ENCODE measurements at regions not wholly inside any gene's neighbourhood (a gene's known extent, or its start where the extent isn't known, plus 50 kb on each side); places are given as distances from the start of the nearest gene placed in this dataset.

GRCh38 chr14:101418601-101419000 lies 142.7 kb upstream of the DIO3 start:
- Histone ChIP-seq H3K36me3 (ENCODE audit: insufficient read depth, low read length) (no peaks in the 10 kb centered on the region), H3K4me3 (ENCODE audit: low read length) (no peak overlapping the region), H3K27me3 (ENCODE audit: control insufficient read depth in 1 of 2, insufficient read depth in 2 of 2, low read length in 2 of 2) (peaks cover 21 to 64% of the 10 kb centered on the region in 2 experiments), H3K4me1 (ENCODE audit: insufficient read depth, low read length) (no peaks in the 10 kb centered on the region), H3K9me3 (ENCODE audit: control insufficient read depth in 1 of 2, insufficient read depth in 1 of 2, low read length in 2 of 2) (no peaks in the 10 kb centered on the region), H3K27ac (ENCODE audit: low read depth in 1 of 2, low read length in 2 of 2) (no peak overlapping the region)
- ChIA-PET POLR2A (no interaction called here), CTCF (no interaction called here)
- intact Hi-C loops (cut with DNase I, micrococcal nuclease): no loop called here
- ATAC-seq (ENCODE audit: poor library complexity) (no peak), DNase-seq (no peak)
- Mint-ChIP-seq H3K4me1 (ENCODE audit: low read depth) (no peaks in the 10 kb centered on the region), H3K27ac (no peak overlapping the region), H3K27me3 (peaks cover 76% of the 10 kb centered on the region), H3K9me3 (no peaks in the 10 kb centered on the region), H3K36me3 (ENCODE audit: low read depth) (no peaks in the 10 kb centered on the region), H3K4me3 (no peak overlapping the region)
- TF ChIP-seq, protein P1, sequence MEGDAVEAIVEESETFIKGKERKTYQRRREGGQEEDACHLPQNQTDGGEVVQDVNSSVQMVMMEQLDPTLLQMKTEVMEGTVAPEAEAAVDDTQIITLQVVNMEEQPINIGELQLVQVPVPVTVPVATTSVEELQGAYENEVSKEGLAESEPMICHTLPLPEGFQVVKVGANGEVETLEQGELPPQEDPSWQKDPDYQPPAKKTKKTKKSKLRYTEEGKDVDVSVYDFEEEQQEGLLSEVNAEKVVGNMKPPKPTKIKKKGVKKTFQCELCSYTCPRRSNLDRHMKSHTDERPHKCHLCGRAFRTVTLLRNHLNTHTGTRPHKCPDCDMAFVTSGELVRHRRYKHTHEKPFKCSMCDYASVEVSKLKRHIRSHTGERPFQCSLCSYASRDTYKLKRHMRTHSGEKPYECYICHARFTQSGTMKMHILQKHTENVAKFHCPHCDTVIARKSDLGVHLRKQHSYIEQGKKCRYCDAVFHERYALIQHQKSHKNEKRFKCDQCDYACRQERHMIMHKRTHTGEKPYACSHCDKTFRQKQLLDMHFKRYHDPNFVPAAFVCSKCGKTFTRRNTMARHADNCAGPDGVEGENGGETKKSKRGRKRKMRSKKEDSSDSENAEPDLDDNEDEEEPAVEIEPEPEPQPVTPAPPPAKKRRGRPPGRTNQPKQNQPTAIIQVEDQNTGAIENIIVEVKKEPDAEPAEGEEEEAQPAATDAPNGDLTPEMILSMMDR (IDR thresholded peaks at IDR 0.05): no peak

DNA sequence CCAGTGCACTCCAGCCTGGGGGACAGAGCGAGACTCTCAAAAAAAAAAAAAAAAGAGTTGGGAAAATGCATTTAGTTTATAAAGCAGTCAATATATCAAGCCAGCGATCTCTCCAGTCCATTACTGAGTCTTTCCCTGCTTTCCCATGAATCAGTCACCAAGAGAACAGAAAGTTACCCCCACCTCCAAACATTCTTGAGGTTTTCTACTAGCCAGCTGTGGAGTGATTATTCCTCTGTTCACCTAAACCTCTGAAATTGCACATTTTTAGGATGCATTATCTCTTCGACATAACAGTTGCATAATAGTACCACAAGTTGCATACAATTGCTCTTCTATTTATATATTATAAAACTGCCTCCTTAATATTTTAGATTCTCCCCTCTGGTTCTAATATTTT lies 134.8 kb upstream of the DIO3 start:
- no peaks in the 10 kb centered on the region for H3K36me3 ChIP-seq (ENCODE audit: insufficient read depth, low read length)
- intact Hi-C loops (cut with DNase I, micrococcal nuclease): no loop called here
- DNase-seq: no peak
- Mint-ChIP-seq H3K4me3 (no peak overlapping the region), H3K9me3 (peaks cover 11% of the 10 kb centered on the region), H3K27ac (no peak overlapping the region), H3K36me3 (ENCODE audit: low read depth) (no peaks in the 10 kb centered on the region), H3K4me1 (ENCODE audit: low read depth) (no peaks in the 10 kb centered on the region), H3K27me3 (peaks cover 55% of the 10 kb centered on the region)
- TF ChIP-seq, protein P1 (IDR thresholded peaks at IDR 0.05): no peak
- H3K4me3 ChIP-seq (ENCODE audit: low read length): no peak overlapping the region
- ATAC-seq (ENCODE audit: poor library complexity): no peak
- no peaks in the 10 kb centered on the region for H3K4me1 ChIP-seq (ENCODE audit: insufficient read depth, low read length)
- H3K9me3 ChIP-seq (ENCODE audit: control insufficient read depth in 1 of 2, insufficient read depth in 1 of 2, low read length in 2 of 2): peaks cover 0 to 16% of the 10 kb centered on the region in 2 experiments
- H3K27ac ChIP-seq (ENCODE audit: low read depth in 1 of 2, low read length in 2 of 2): no peak overlapping the region
- peaks cover 5 to 18% of the 10 kb centered on the region in 2 experiments for H3K27me3 ChIP-seq (ENCODE audit: control insufficient read depth in 1 of 2, insufficient read depth in 2 of 2, low read length in 2 of 2)
- ChIA-PET POLR2A (no interaction called here), CTCF (no interaction called here)

- TF ChIP-seq, protein P1 (IDR thresholded peaks at IDR 0.05): no peak
- H3K4me3 ChIP-seq (ENCODE audit: low read length): no peak overlapping the region
- H3K36me3 ChIP-seq (ENCODE audit: insufficient read depth, low read length): no peaks in the 10 kb centered on the region
- H3K4me1 ChIP-seq (ENCODE audit: insufficient read depth, low read length): no peaks in the 10 kb centered on the region
- no peak overlapping the region for H3K27ac Mint-ChIP-seq
- H3K27me3 ChIP-seq (ENCODE audit: control insufficient read depth in 1 of 2, insufficient read depth in 2 of 2, low read length in 2 of 2): peaks cover 12 to 19% of the 10 kb centered on the region in 2 experiments
- no peaks in the 10 kb centered on the region for H3K4me1 Mint-ChIP-seq (ENCODE audit: low read depth)
- H3K4me3 Mint-ChIP-seq: no peak overlapping the region
- H3K9me3 ChIP-seq (ENCODE audit: control insufficient read depth in 1 of 2, insufficient read depth in 1 of 2, low read length in 2 of 2): peaks cover 0 to 16% of the 10 kb centered on the region in 2 experiments
- H3K9me3 Mint-ChIP-seq: peaks cover 11% of the 10 kb centered on the region
- POLR2A ChIA-PET: no interaction called here
- DNase-seq (no peak), ATAC-seq (ENCODE audit: poor library complexity) (no peak)
- CTCF ChIA-PET: no interaction called here
- no peaks in the 10 kb centered on the region for H3K36me3 Mint-ChIP-seq (ENCODE audit: low read depth)
- no peak overlapping the region for H3K27ac ChIP-seq (ENCODE audit: low read depth in 1 of 2, low read length in 2 of 2)
- H3K27me3 Mint-ChIP-seq: peaks cover 59% of the 10 kb centered on the region
- intact Hi-C loops (cut with DNase I, micrococcal nuclease): no loop called here
Observed at GRCh38 chr14:101428409-101428808, 132.9 kb upstream of the DIO3 start.

All from CD4-positive, alpha-beta T cell (primary cell).